ENCODE measurements at regions not wholly inside any gene's neighbourhood (a gene's known extent, or its start where the extent isn't known, plus 50 kb on each side); places are given as distances from the start of the nearest gene placed in this dataset.

- Histone ChIP-seq H3K27ac (ENCODE audit: low read length, poor library complexity, severe bottlenecking) (no peak overlapping the region), H3K4me2 (ENCODE audit: low read length, poor library complexity, severe bottlenecking) (no peak overlapping the region), H3K4me1 (ENCODE audit: control insufficient read depth, insufficient read depth, low read depth, low read length) (no peaks in the 10 kb centered on the region), H3K9me3 (ENCODE audit: control insufficient read depth, low read length) (no peaks in the 10 kb centered on the region), H2BK120ac (ENCODE audit: low read depth, low read length) (no peak overlapping the region), H2BK15ac (ENCODE audit: low read depth, poor library complexity, severe bottlenecking) (no peak overlapping the region), H2BK5ac (ENCODE audit: low read depth, low read length, poor library complexity, severe bottlenecking) (no peak overlapping the region), H3K14ac (ENCODE audit: low read length in 2 of 2) (no peak overlapping the region), H3K9ac (ENCODE audit: low read length) (no peak overlapping the region), H4K91ac (ENCODE audit: low read length) (no peak overlapping the region), H3K79me1 (replicated peaks; ENCODE audit: low read length, poor library complexity, severe bottlenecking) (no peaks in the 10 kb centered on the region), H4K8ac (ENCODE audit: low read length) (no peak overlapping the region), H2BK12ac (ENCODE audit: low read length in 2 of 2) (no peak overlapping the region), H3K23ac (ENCODE audit: low read length in 2 of 2) (no peak overlapping the region), H3K36me3 (ENCODE audit: control insufficient read depth in 1 of 2, insufficient read depth in 2 of 2, low read depth in 1 of 2, low read length in 2 of 2) (no peaks in the 10 kb centered on the region), H3K4me3 (ENCODE audit: insufficient read depth in 1 of 2, low read depth in 1 of 2, low read length in 2 of 2) (no peak overlapping the region), H2AK5ac (ENCODE audit: low read length, severe bottlenecking) (no peak overlapping the region), H3K4ac (ENCODE audit: low read depth in 1 of 2, low read length in 2 of 2) (no peak overlapping the region), H2AFZ (ENCODE audit: low read depth, low read length) (no peak overlapping the region), H3K18ac (ENCODE audit: low read depth in 1 of 2, low read length in 2 of 2) (no peak overlapping the region), H3K27me3 (ENCODE audit: control insufficient read depth in 1 of 2, insufficient read depth in 1 of 2, low read length in 2 of 2) (no peaks in the 10 kb centered on the region)
- WGBS: 93% methylated on average over 4 of the region's 5 CpGs
- DNase-seq: no peak
Measured at GRCh38 chr5:67543720-67544270, 347.2 kb upstream of the CD180 start.

- H2BK12ac ChIP-seq (ENCODE audit: low read length in 2 of 2): peak overlapping the region in 1 of 2 experiments; percentile 42
- H2BK5ac ChIP-seq (ENCODE audit: low read depth, low read length, poor library complexity, severe bottlenecking): no peak overlapping the region
- H4K8ac ChIP-seq (ENCODE audit: low read length): no peak overlapping the region
- H3K27me3 ChIP-seq (ENCODE audit: control insufficient read depth in 1 of 2, insufficient read depth in 1 of 2, low read length in 2 of 2): no peaks in the 10 kb centered on the region
- no peak overlapping the region for H3K9ac ChIP-seq (ENCODE audit: low read length)
- no peak overlapping the region for H2BK15ac ChIP-seq (ENCODE audit: low read depth, poor library complexity, severe bottlenecking)
- 77% methylated on average over 2 of the region's 3 CpGs for WGBS
- H3K27ac ChIP-seq (ENCODE audit: low read length, poor library complexity, severe bottlenecking): no peak overlapping the region
- H2BK120ac ChIP-seq (ENCODE audit: low read depth, low read length): no peak overlapping the region
- H2AK5ac ChIP-seq (ENCODE audit: low read length, severe bottlenecking): no peak overlapping the region
- no peak overlapping the region for H3K4me3 ChIP-seq (ENCODE audit: insufficient read depth in 1 of 2, low read depth in 1 of 2, low read length in 2 of 2)
- peak overlapping the region in 1 of 2 experiments; percentile 33 for H3K18ac ChIP-seq (ENCODE audit: low read depth in 1 of 2, low read length in 2 of 2)
- H3K14ac ChIP-seq (ENCODE audit: low read length in 2 of 2): no peak overlapping the region
- no peak for DNase-seq
- no peak overlapping the region for H2AFZ ChIP-seq (ENCODE audit: low read depth, low read length)
- H3K4me2 ChIP-seq (ENCODE audit: low read length, poor library complexity, severe bottlenecking): no peak overlapping the region
- H3K9me3 ChIP-seq (ENCODE audit: control insufficient read depth, low read length): no peaks in the 10 kb centered on the region
- no peak overlapping the region for H4K91ac ChIP-seq (ENCODE audit: low read length)
- peak overlapping the region in 1 of 2 experiments; percentile 9 for H3K23ac ChIP-seq (ENCODE audit: low read length in 2 of 2)
- H3K4me1 ChIP-seq (ENCODE audit: control insufficient read depth, insufficient read depth, low read depth, low read length): no peaks in the 10 kb centered on the region
- H3K36me3 ChIP-seq (ENCODE audit: control insufficient read depth in 1 of 2, insufficient read depth in 2 of 2, low read depth in 1 of 2, low read length in 2 of 2): no peaks in the 10 kb centered on the region
- no peaks in the 10 kb centered on the region for H3K79me1 ChIP-seq (replicated peaks; ENCODE audit: low read length, poor library complexity, severe bottlenecking)
- no peak overlapping the region for H3K4ac ChIP-seq (ENCODE audit: low read depth in 1 of 2, low read length in 2 of 2)
Measured at GRCh38 chr5:67542479-67542878, 345.9 kb upstream of the CD180 start.

- Histone ChIP-seq H3K23ac (ENCODE audit: low read length in 2 of 2) (no peak overlapping the region), H3K27ac (ENCODE audit: low read length, poor library complexity, severe bottlenecking) (no peak overlapping the region), H2AFZ (ENCODE audit: low read depth, low read length) (no peak overlapping the region), H3K4me2 (ENCODE audit: low read length, poor library complexity, severe bottlenecking) (no peak overlapping the region), H3K4me3 (ENCODE audit: insufficient read depth in 1 of 2, low read depth in 1 of 2, low read length in 2 of 2) (no peak overlapping the region), H3K18ac (ENCODE audit: low read depth in 1 of 2, low read length in 2 of 2) (no peak overlapping the region), H3K4me1 (ENCODE audit: control insufficient read depth, insufficient read depth, low read depth, low read length) (no peaks in the 10 kb centered on the region), H2AK5ac (ENCODE audit: low read length, severe bottlenecking) (no peak overlapping the region), H3K79me1 (replicated peaks; ENCODE audit: low read length, poor library complexity, severe bottlenecking) (no peaks in the 10 kb centered on the region), H2BK5ac (ENCODE audit: low read depth, low read length, poor library complexity, severe bottlenecking) (no peak overlapping the region), H3K36me3 (ENCODE audit: control insufficient read depth in 1 of 2, insufficient read depth in 2 of 2, low read depth in 1 of 2, low read length in 2 of 2) (no peaks in the 10 kb centered on the region), H3K27me3 (ENCODE audit: control insufficient read depth in 1 of 2, insufficient read depth in 1 of 2, low read length in 2 of 2) (no peaks in the 10 kb centered on the region), H3K14ac (ENCODE audit: low read length in 2 of 2) (no peak overlapping the region), H2BK12ac (ENCODE audit: low read length in 2 of 2) (no peak overlapping the region), H4K91ac (ENCODE audit: low read length) (no peak overlapping the region), H4K8ac (ENCODE audit: low read length) (no peak overlapping the region), H2BK15ac (ENCODE audit: low read depth, poor library complexity, severe bottlenecking) (no peak overlapping the region), H3K4ac (ENCODE audit: low read depth in 1 of 2, low read length in 2 of 2) (no peak overlapping the region), H3K9me3 (ENCODE audit: control insufficient read depth, low read length) (no peaks in the 10 kb centered on the region), H2BK120ac (ENCODE audit: low read depth, low read length) (no peak overlapping the region), H3K9ac (ENCODE audit: low read length) (no peak overlapping the region)
- WGBS: 100% methylated on average over 1 of the region's 1 CpG
- no peak for DNase-seq
Measured at GRCh38 chr5:67541875-67542274, 345.3 kb upstream of the CD180 start.

DNA sequence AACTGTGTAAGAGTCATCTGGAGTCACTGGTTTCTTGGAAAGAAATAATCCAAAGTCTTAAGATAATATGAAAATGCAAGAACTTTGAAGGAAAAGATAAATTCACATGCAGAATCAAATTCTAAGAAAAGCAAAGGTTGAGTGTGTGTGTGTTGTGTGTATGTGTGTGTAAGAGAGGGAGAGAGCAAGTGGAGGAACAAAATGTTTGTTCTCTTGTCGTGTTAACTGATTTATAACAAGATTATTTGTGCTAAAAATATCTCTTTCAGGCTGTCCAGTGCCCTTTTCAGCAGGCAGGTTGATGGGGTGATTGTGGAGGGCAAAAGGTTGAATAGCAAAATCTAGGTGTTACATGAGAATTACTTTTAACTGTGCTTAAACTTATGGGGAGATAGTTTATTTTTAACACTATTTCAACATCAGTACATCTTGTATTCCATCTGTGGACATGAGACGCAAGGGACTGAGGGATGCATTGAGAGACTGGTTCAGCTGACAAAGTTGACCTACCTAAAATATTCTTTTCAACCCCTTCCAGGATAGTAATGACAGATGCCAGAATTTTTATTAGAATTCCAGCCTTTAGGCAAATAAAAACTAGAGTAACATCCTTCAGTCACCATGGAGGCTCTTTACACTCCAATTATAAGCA, 342.4 kb upstream of the CD180 start:
- Histone ChIP-seq H3K36me3 (ENCODE audit: control insufficient read depth in 1 of 2, insufficient read depth in 2 of 2, low read depth in 1 of 2, low read length in 2 of 2) (no peaks in the 10 kb centered on the region), H2BK15ac (ENCODE audit: low read depth, poor library complexity, severe bottlenecking) (no peak overlapping the region), H4K91ac (ENCODE audit: low read length) (no peak overlapping the region), H3K27me3 (ENCODE audit: control insufficient read depth in 1 of 2, insufficient read depth in 1 of 2, low read length in 2 of 2) (no peaks in the 10 kb centered on the region), H2AK5ac (ENCODE audit: low read length, severe bottlenecking) (no peak overlapping the region), H3K4me2 (ENCODE audit: low read length, poor library complexity, severe bottlenecking) (no peak overlapping the region), H3K9ac (ENCODE audit: low read length) (no peak overlapping the region), H3K18ac (ENCODE audit: low read depth in 1 of 2, low read length in 2 of 2) (no peak overlapping the region), H4K8ac (ENCODE audit: low read length) (no peak overlapping the region), H3K4me3 (ENCODE audit: insufficient read depth in 1 of 2, low read depth in 1 of 2, low read length in 2 of 2) (no peak overlapping the region), H3K14ac (ENCODE audit: low read length in 2 of 2) (no peak overlapping the region), H3K4me1 (ENCODE audit: control insufficient read depth, insufficient read depth, low read depth, low read length) (no peaks in the 10 kb centered on the region), H2BK5ac (ENCODE audit: low read depth, low read length, poor library complexity, severe bottlenecking) (no peak overlapping the region), H3K9me3 (ENCODE audit: control insufficient read depth, low read length) (no peaks in the 10 kb centered on the region), H3K79me1 (replicated peaks; ENCODE audit: low read length, poor library complexity, severe bottlenecking) (no peaks in the 10 kb centered on the region), H2AFZ (ENCODE audit: low read depth, low read length) (no peak overlapping the region), H2BK120ac (ENCODE audit: low read depth, low read length) (no peak overlapping the region), H3K23ac (ENCODE audit: low read length in 2 of 2) (no peak overlapping the region), H3K4ac (ENCODE audit: low read depth in 1 of 2, low read length in 2 of 2) (no peak overlapping the region), H2BK12ac (ENCODE audit: low read length in 2 of 2) (no peak overlapping the region), H3K27ac (ENCODE audit: low read length, poor library complexity, severe bottlenecking) (no peak overlapping the region)
- no CpG with 5 or more reads among the region's 2 CpGs for WGBS
- DNase-seq: no peak
